ENCODE measurements at regions not wholly inside any gene's neighbourhood (a gene's known extent, or its start where the extent isn't known, plus 50 kb on each side); places are given as distances from the start of the nearest gene placed in this dataset.

DNA sequence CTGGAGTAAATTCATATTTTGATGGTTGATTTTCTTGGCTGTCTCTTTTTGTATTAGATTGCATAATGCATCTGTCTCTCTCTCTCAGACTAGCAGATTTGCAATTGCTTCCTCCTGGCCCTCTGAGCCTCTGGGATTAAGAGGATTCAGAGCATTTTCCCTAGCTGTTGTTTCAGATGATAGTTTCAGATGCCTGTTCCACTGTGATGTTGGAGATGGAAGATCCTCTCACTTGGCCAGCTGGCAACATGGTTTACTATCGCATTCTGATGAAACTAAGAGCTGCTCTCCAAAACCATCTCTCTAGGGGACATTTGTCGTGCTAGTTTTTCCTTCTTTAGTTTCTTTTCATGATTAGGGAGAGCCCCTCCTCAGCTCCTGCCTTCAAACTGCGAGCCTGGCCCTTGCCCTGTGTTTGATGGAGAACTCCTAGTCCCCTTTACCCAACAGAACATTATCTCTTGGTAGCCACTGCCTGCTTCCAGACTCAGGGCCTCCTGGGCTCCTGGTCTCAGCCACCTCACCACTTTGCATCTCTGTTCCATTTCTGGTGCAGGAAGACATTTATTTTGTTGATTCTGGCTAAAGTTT, 244.6 kb downstream of the B3GLCT start:
- Histone ChIP-seq H3K9ac (ENCODE audit: low read depth in 1 of 2, low read length in 2 of 2) (no peak overlapping the region), H3K36me3 (ENCODE audit: control insufficient read depth in 4 of 4, insufficient read depth in 3 of 4, low read depth in 1 of 4, low read length in 3 of 4) (no peaks in the 10 kb centered on the region), H3K4me3 (ENCODE audit: low read depth in 1 of 3, low read length in 3 of 3) (no peak overlapping the region), H3K9me3 (ENCODE audit: control insufficient read depth in 4 of 4, low read length in 3 of 4) (no peaks in the 10 kb centered on the region), H3K4me1 (ENCODE audit: control insufficient read depth in 4 of 4, insufficient read depth in 4 of 4, low read length in 3 of 4) (no peaks in the 10 kb centered on the region), H3K27ac (ENCODE audit: low read depth in 1 of 2, low read length in 2 of 2) (no peak overlapping the region), H3K27me3 (ENCODE audit: control insufficient read depth in 4 of 4, insufficient read depth in 4 of 4, low read length in 3 of 4) (peaks cover 0 to 6% (median 0%) of the 10 kb centered on the region in 4 donors)
- no peak for DNase-seq (ENCODE audit: low spot score)
- WGBS: 71% methylated on average over 3 of the region's 3 CpGs
- TF ChIP-seq SP1 (IDR thresholded peaks at IDR 0.05) (no peak), ZBTB33 (IDR thresholded peaks at IDR 0.05) (no peak), HNF4G (IDR thresholded peaks at IDR 0.05) (no peak), FOXA2 (IDR thresholded peaks at IDR 0.05) (no peak), MAX (IDR thresholded peaks at IDR 0.05) (no peak), ATF3 (IDR thresholded peaks at IDR 0.05) (no peak), EGR1 (IDR thresholded peaks at IDR 0.05; ENCODE audit: low read depth in 2 of 2) (no peak), RAD21 (IDR thresholded peaks at IDR 0.05) (no peak), HNF4A (conservative IDR thresholded peaks at IDR 0.05) (no peak), NR2F2 (IDR thresholded peaks at IDR 0.05) (no peak), JUND (IDR thresholded peaks at IDR 0.05) (no peak), TAF1 (conservative IDR thresholded peaks at IDR 0.05) (no peak), GABPA (IDR thresholded peaks at IDR 0.05 in 1 of 2, conservative IDR thresholded peaks at IDR 0.05 in 1 of 2) (no peak)

- Histone ChIP-seq H3K9ac (ENCODE audit: low read depth in 1 of 2, low read length in 2 of 2) (no peak overlapping the region), H3K27me3 (ENCODE audit: control insufficient read depth in 4 of 4, insufficient read depth in 4 of 4, low read length in 3 of 4) (no peaks in the 10 kb centered on the region), H3K36me3 (ENCODE audit: control insufficient read depth in 4 of 4, insufficient read depth in 3 of 4, low read depth in 1 of 4, low read length in 3 of 4) (no peaks in the 10 kb centered on the region), H3K27ac (ENCODE audit: low read depth in 1 of 2, low read length in 2 of 2) (no peak overlapping the region), H3K9me3 (ENCODE audit: control insufficient read depth in 4 of 4, low read length in 3 of 4) (no peaks in the 10 kb centered on the region), H3K4me3 (ENCODE audit: low read depth in 1 of 3, low read length in 3 of 3) (no peak overlapping the region), H3K4me1 (ENCODE audit: control insufficient read depth in 4 of 4, insufficient read depth in 4 of 4, low read length in 3 of 4) (no peaks in the 10 kb centered on the region)
- 96% methylated on average over 2 of the region's 2 CpGs for WGBS
- no peak for TF ChIP-seq NR2F2 (IDR thresholded peaks at IDR 0.05)
- no peak for TF ChIP-seq SP1 (IDR thresholded peaks at IDR 0.05)
- no peak for TF ChIP-seq FOXA1 (IDR thresholded peaks at IDR 0.05)
- TF ChIP-seq TAF1 (conservative IDR thresholded peaks at IDR 0.05): no peak
- no peak for TF ChIP-seq ZBTB33 (IDR thresholded peaks at IDR 0.05)
- no peak for TF ChIP-seq HNF4G (IDR thresholded peaks at IDR 0.05)
- TF ChIP-seq GABPA (IDR thresholded peaks at IDR 0.05 in 1 of 2, conservative IDR thresholded peaks at IDR 0.05 in 1 of 2): no peak
- TF ChIP-seq FOXA2 (IDR thresholded peaks at IDR 0.05): no peak
- TF ChIP-seq, protein P1, sequence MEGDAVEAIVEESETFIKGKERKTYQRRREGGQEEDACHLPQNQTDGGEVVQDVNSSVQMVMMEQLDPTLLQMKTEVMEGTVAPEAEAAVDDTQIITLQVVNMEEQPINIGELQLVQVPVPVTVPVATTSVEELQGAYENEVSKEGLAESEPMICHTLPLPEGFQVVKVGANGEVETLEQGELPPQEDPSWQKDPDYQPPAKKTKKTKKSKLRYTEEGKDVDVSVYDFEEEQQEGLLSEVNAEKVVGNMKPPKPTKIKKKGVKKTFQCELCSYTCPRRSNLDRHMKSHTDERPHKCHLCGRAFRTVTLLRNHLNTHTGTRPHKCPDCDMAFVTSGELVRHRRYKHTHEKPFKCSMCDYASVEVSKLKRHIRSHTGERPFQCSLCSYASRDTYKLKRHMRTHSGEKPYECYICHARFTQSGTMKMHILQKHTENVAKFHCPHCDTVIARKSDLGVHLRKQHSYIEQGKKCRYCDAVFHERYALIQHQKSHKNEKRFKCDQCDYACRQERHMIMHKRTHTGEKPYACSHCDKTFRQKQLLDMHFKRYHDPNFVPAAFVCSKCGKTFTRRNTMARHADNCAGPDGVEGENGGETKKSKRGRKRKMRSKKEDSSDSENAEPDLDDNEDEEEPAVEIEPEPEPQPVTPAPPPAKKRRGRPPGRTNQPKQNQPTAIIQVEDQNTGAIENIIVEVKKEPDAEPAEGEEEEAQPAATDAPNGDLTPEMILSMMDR (IDR thresholded peaks at IDR 0.05; ENCODE audit: low read depth, low read length, missing input control): no peak
- TF ChIP-seq RAD21 (IDR thresholded peaks at IDR 0.05): no peak
- TF ChIP-seq EGR1 (IDR thresholded peaks at IDR 0.05; ENCODE audit: low read depth in 2 of 2): no peak
- TF ChIP-seq RXRA (IDR thresholded peaks at IDR 0.05): no peak
- TF ChIP-seq, protein P2, sequence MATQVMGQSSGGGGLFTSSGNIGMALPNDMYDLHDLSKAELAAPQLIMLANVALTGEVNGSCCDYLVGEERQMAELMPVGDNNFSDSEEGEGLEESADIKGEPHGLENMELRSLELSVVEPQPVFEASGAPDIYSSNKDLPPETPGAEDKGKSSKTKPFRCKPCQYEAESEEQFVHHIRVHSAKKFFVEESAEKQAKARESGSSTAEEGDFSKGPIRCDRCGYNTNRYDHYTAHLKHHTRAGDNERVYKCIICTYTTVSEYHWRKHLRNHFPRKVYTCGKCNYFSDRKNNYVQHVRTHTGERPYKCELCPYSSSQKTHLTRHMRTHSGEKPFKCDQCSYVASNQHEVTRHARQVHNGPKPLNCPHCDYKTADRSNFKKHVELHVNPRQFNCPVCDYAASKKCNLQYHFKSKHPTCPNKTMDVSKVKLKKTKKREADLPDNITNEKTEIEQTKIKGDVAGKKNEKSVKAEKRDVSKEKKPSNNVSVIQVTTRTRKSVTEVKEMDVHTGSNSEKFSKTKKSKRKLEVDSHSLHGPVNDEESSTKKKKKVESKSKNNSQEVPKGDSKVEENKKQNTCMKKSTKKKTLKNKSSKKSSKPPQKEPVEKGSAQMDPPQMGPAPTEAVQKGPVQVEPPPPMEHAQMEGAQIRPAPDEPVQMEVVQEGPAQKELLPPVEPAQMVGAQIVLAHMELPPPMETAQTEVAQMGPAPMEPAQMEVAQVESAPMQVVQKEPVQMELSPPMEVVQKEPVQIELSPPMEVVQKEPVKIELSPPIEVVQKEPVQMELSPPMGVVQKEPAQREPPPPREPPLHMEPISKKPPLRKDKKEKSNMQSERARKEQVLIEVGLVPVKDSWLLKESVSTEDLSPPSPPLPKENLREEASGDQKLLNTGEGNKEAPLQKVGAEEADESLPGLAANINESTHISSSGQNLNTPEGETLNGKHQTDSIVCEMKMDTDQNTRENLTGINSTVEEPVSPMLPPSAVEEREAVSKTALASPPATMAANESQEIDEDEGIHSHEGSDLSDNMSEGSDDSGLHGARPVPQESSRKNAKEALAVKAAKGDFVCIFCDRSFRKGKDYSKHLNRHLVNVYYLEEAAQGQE (IDR thresholded peaks at IDR 0.05): no peak
- no peak for TF ChIP-seq YY1 (IDR thresholded peaks at IDR 0.05)
- TF ChIP-seq HNF4A (conservative IDR thresholded peaks at IDR 0.05): no peak
- no peak for TF ChIP-seq JUND (IDR thresholded peaks at IDR 0.05)
- TF ChIP-seq ATF3 (IDR thresholded peaks at IDR 0.05): no peak
- no peak for DNase-seq (ENCODE audit: low spot score)
Measured at GRCh38 chr13:31452525-31452924, 252.8 kb downstream of the B3GLCT start.
